Kidney glomerular epithelial cell (primary cell): ENCODE measurements at regions not wholly inside any gene's neighbourhood (a gene's known extent, or its start where the extent isn't known, plus 50 kb on each side); places are given as distances from the start of the nearest gene placed in this dataset.
A peak's percentile ranks its signal among the peaks of the same experiment; 100 is the strongest.

Experiments used
- DNase-seq: peaks from one replicate; lab custom pipeline; 2025; lab: John Stamatoyannopoulos, UW

- DNase-seq = no peak
Measured at GRCh38 chr14:86521031-86521730, 991.2 kb downstream of the FLRT2 start.

GRCh38 chr14:86518298-86518697 is 988.4 kb downstream of the FLRT2 start:
- DNase-seq = no peak

- DNase-seq = peak; percentile 14
Measured at GRCh38 chr14:86515195-86515594, 985.3 kb downstream of the FLRT2 start.

GRCh38 chr14:86513564-86513963 is 983.6 kb downstream of the FLRT2 start:
- DNase-seq = no peak

- no peak for DNase-seq
Measured at GRCh38 chr14:86513056-86513455, 983.1 kb downstream of the FLRT2 start.

- DNase-seq = no peak
Measured at GRCh38 chr14:86510491-86510890, 980.5 kb downstream of the FLRT2 start.

- DNase-seq = no peak
Measured at GRCh38 chr14:86505808-86506207, 975.9 kb downstream of the FLRT2 start.

GRCh38 chr14:86501611-86502010 is 971.7 kb downstream of the FLRT2 start:
- DNase-seq = no peak

- no peak for DNase-seq
Measured at GRCh38 chr14:86491743-86492142, 961.8 kb downstream of the FLRT2 start.

- peak; percentile 26 for DNase-seq
Measured at GRCh38 chr14:86481104-86481503, 951.2 kb downstream of the FLRT2 start.

GRCh38 chr14:86464341-86464740 is 934.4 kb downstream of the FLRT2 start:
- DNase-seq = no peak

- peak; percentile 32 for DNase-seq
Measured at GRCh38 chr14:86462193-86462753, 932.3 kb downstream of the FLRT2 start.

- no peak for DNase-seq
Measured at GRCh38 chr14:86457481-86458135, 927.7 kb downstream of the FLRT2 start.

- DNase-seq = no peak
Measured at GRCh38 chr14:86450085-86450484, 920.1 kb downstream of the FLRT2 start.

- no peak for DNase-seq
Measured at GRCh38 chr14:86442135-86442534, 912.2 kb downstream of the FLRT2 start.

GRCh38 chr14:86430853-86431252 is 900.9 kb downstream of the FLRT2 start:
- no peak for DNase-seq

- no peak for DNase-seq
Measured at GRCh38 chr14:86423214-86423613, 893.3 kb downstream of the FLRT2 start.

- DNase-seq = no peak
Measured at GRCh38 chr14:86420131-86420530, 890.2 kb downstream of the FLRT2 start.

- no peak for DNase-seq
Measured at GRCh38 chr14:86414146-86414545, 884.2 kb downstream of the FLRT2 start.

- no peak for DNase-seq
Measured at GRCh38 chr14:86404989-86405649, 875.2 kb downstream of the FLRT2 start.

GRCh38 chr14:86404425-86404824 is 874.5 kb downstream of the FLRT2 start:
- DNase-seq = peak; percentile 41

GRCh38 chr14:86402545-86402944 is 872.6 kb downstream of the FLRT2 start:
- no peak for DNase-seq

GRCh38 chr14:86391085-86391484 is 861.1 kb downstream of the FLRT2 start:
- no peak for DNase-seq
